ENCODE measurements at regions not wholly inside any gene's neighbourhood (a gene's known extent, or its start where the extent isn't known, plus 50 kb on each side); places are given as distances from the start of the nearest gene placed in this dataset.

DNA sequence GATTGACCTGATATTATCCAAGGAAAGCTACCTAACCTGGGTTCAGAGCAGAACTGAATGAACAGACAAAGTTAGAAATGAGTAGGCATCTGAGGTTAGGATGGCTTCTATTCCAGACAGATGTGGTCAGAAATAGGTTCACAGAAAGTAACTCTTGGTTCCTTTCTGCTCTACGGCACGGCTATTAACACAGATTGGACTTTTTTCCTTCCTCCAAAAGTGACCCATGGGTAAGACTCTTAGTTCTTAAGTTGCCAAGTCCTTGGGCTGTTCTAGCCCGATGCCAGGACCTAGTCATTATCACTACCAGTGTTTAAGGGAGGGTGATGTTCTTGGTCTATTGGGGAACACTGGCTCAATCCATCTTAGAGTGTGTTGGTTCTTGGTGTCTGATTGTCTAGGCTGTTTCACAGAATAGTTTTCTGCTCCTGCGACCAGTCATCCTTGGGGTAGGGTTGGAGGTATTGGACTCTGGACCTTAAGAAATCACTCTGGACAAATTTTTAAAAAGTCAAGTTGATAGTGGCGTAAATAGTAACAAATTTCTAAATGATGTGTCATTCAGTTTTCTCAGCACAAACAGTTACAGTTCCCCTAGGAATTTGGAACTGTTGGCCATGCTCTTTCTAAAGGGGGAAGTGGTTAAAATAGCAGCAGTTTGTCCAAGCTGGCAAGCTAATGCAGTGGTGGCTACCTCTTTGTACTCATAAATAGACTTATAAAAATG, 60.1 kb upstream of the MYCBP2 start:
- H3K4me3 ChIP-seq (ENCODE audit: low read depth, low read length): no peak overlapping the region
- DNase-seq (ENCODE audit: low read depth): peak; percentile 63

DNA sequence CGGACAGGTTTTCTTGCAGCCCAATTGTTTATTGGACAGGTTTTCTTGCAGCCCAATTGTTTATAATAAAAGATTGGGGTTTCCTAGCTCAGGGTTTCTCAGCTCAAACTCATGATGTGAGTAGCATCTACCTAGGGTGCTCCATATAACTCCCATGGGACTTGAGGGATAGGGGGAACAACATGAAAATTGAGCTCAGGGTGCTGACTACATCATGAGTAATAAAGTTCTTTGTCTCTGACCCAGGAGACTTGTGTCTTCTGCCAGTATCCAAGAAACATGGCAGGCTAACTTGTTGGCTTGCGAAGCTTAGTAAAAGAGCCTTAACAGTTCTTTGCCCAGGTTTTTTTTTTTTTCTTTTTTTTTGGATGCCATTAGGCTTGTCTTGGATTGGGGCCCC, 59.2 kb upstream of the MYCBP2 start:
- DNase-seq (ENCODE audit: low read depth): no peak
- H3K4me3 ChIP-seq (ENCODE audit: low read depth, low read length): no peak overlapping the region

DNA sequence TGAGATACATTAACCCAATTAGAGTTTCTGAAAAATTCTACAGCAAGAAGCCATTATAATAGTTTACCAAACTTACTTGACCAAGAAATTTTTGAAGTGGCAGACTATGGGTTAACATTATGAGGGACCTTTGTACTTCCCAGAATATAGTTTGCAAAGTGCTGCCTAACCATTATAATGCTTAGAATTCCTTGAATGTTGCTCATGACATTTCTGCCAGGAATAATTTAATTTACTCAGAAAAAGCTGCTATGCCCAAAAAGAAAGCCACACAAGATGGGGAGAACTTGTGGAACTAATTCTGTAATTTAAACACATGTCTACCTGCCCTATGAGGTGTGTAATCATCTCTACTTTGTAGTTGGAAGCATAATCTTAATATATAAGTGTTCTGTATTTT, 58.1 kb upstream of the MYCBP2 start:
- no peak overlapping the region for H3K4me3 ChIP-seq (ENCODE audit: low read depth, low read length)
- no peak for DNase-seq (ENCODE audit: low read depth)

DNA sequence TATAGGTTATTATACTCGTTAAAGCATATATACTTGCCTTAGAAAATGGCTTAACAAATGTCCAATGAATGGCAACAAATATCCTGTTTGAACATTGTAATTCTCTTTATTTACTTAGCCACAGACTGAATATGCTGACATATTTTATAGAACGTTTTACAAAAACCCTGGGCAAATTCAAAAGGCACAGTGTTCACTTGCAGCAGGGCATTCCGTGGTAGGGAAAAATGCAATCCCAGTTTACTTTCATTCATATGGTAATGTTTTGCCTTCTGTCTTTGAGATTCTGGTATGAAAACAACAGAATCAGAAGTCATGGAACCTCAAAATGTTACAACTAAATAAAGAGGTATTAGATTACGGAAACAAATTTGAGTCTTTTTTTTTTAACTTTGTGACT, 56.2 kb upstream of the MYCBP2 start:
- no peak for DNase-seq (ENCODE audit: low read depth)
- H3K4me3 ChIP-seq (ENCODE audit: low read depth, low read length): no peak overlapping the region

DNA sequence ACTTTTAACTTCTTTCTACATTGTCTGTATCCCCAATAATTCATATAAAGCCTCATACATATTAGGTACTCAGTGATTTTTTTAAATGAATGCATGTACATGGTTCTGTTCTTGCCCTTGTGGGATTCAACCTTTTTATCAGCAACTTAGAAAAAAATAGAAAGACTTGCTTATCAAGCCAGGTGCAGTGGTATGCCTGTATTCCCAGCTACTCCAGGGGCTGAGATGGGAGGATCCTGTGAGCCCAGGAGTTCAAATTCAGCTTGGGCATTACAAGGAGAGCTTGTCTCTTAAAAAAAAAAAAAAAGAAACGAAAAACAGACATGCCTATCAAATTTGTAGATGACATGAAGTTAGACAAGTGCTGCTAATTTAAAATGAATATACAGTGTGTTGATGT, 54.2 kb upstream of the MYCBP2 start:
- H3K4me3 ChIP-seq (ENCODE audit: low read depth, low read length): no peak overlapping the region
- DNase-seq (ENCODE audit: low read depth): no peak

GRCh38 chr13:77379508-77379907, 52.6 kb upstream of the MYCBP2 start:
- no peak overlapping the region for H3K4me3 ChIP-seq (ENCODE audit: low read depth, low read length)
- no peak for DNase-seq (ENCODE audit: low read depth)

DNA sequence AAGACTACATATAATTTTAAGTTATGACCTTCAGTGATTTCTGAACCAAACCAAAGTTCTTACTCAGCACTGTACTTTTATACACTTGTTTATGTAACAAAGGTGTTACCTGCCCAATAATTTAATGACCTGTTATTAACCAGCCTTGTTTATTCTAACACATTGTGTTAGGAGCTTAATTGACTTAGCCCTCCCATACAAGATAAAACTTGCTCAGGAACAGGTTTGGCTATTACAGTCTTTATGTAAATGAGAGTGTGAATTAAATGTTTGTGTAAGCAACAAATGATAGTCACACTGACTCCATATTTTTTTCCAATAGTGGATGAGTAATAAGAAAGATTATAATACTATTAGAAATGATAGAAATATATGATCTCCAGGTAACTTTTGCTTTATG, 51.8 kb upstream of the MYCBP2 start:
- no peak overlapping the region for H3K4me3 ChIP-seq (ENCODE audit: low read depth, low read length)

GRCh38 chr13:77377016-77377415, 50.1 kb upstream of the MYCBP2 start:
- H3K4me3 ChIP-seq (ENCODE audit: low read depth, low read length): no peak overlapping the region
- DNase-seq (ENCODE audit: low read depth): no peak

More for the DNA sequence above, 51.8 kb upstream of the MYCBP2 start:
- no peak for DNase-seq (ENCODE audit: low read depth)

Data from skeletal muscle cell (primary cell).